A204.1 (cell line): ENCODE measurements at regions not wholly inside any gene's neighbourhood (a gene's known extent, or its start where the extent isn't known, plus 50 kb on each side); places are given as distances from the start of the nearest gene placed in this dataset.
"Not testable (repeated sequence)": the region's sequence is repeated elsewhere in the genome, so short reads cannot be mapped to it uniquely, and the experiment has no call there.

Experiments used
- FAIRE-seq: peaks from 2 replicates; lab custom pipeline; 2012; peaks lifted over from hg19 to GRCh38; lab: Jason Lieb, UNC

DNA sequence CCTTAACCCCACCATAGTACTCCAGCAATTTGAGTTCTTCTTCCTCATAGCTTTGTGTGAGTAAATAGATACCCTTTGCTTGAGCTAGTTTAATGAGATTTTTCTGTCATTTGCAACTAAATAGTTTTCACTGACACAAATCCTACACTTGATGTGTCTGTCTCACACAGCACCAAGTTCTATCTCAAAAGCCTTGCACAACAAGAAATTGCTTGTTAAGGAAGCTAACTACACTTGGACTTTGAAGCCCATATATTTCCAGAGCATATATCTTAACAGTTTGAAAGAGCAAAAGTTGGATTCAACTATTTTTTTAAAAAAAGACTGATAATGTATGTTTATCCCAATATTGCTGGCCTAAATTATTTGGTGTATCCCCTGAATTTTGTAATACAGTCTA lies 459.2 kb downstream of the ACTL7B start:
- FAIRE-seq = no peak

GRCh38 chr9:108396193-108396592 lies 459.6 kb downstream of the ACTL7B start:
- FAIRE-seq = no peak

GRCh38 chr9:108395421-108395820 lies 460.4 kb downstream of the ACTL7B start:
- no peak for FAIRE-seq

- no peak for FAIRE-seq
Measured at GRCh38 chr9:108394726-108395125, 461.1 kb downstream of the ACTL7B start.

GRCh38 chr9:108393481-108394001 lies 462.2 kb downstream of the ACTL7B start:
- not testable (repeated sequence) for FAIRE-seq

DNA sequence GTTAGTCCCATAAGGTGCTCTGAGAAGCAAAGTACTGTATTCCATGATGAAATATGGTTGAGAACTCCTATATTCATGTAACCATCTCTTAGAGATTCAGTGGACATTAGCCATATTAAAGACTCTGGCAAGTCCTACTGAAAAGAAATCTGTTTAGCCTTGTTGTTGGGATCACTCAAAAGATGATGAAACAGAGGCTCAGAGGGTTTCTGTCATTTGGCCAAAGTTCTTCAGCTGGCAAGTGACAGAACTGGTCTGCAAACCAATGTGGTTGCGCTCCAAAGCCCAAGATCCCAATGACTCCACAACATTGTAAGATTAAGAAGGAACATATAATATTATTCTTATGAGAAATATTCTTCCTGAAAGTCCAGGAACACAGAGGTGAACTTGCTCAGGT lies 462.9 kb downstream of the ACTL7B start:
- no peak for FAIRE-seq

DNA sequence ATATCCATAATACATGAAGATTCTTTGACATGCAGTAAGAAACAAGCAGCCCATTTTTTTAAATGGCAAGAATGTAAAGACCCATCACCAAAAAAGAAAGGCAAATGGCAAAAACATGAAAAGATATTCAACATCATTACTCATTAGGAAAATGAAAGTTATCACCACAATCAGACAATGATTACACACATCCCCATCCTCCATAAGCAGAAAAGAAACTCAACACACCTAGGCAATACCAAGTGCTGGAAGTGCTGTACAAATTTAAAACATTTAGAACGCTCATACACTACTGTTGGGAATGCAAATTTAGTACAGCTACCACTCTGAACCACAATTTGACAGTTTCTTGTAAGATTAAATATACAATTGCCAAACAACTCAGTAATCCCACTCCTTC lies 466.7 kb downstream of the ACTL7B start:
- no peak for FAIRE-seq

DNA sequence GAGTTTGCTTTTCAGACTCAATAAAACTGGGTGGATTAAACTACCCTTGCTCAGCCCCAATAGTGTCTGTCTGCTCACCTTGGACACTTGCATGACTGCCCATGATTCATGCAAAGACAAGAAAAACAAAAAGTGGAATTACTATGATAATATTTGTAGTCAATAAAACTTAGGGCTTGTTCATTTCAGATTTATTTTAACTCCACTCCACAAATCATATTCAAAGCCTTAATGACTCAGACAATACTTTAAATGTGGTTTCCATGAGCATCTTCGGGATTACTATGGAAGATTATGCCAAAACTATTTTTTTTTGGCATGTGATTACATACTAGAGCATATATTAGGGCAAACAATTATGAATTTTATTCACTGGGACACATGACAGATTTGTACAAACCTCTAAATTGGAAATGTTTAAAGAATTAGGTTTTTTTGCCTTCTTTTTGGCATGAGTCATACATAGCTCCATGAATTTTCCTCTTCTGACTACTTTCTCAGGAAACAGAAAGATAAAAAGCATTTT lies 468.9 kb downstream of the ACTL7B start:
- FAIRE-seq = no peak

GRCh38 chr9:108386032-108386431 lies 469.8 kb downstream of the ACTL7B start:
- no peak for FAIRE-seq

DNA sequence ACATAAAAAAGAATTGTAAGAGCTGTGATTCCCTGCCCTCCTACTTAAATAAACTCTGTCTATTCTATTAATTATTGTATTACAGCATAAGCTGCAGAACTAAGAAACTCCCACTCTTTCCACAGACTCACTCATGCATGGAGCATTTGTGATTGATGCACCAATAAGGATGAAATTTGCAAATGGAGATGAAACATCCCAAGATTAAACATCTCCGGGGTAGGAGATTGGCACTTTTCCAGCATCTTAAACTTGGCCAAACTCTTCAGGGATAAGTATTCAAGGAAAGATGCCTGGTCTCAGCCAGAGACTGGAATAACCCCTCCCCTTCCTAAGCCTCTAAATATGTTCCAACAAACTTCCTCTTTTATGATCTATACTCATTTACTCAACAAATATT lies 472.0 kb downstream of the ACTL7B start:
- FAIRE-seq = no peak

- FAIRE-seq = no peak
Measured at GRCh38 chr9:108382310-108382709, 473.5 kb downstream of the ACTL7B start.

- FAIRE-seq = no peak
Measured at GRCh38 chr9:108377881-108378280, 477.9 kb downstream of the ACTL7B start.

DNA sequence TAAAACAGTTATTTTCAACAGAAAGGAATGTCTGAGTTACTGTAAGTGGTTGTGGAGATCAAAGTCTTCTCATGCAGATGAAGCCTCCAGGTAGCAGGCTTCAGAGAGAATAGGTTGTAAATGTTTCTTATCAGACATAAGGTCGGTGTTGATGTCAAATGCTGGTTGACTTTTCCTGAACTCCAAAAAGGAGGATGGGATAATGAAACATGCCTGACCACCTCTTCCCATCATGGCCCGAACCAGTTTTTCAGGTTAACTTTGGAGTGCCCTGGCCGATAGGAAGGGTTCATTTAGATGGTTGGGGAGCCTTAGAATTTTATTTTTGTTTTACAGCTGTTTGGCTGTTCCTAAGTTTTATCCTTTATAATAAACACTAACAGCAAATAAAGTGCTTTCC lies 478.4 kb downstream of the ACTL7B start:
- FAIRE-seq = no peak

DNA sequence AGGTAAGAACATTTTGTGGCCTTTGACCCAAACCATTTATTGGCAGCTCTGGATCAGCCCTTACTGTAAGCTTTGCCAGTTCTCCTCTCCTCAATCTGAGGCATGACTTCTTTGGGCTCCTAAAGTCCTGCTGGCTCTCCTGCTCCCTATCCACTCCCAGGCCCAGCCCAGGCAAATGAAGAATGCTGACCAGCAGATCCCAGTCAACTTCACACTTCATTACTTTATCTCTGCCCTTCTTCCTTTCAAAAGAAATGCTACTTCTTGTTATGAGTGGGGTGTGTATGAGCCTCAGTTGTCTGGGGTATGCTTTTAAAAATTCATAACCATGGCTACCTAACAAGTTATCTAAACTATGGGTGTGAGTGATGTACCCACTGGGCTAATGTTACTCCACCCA lies 479.6 kb downstream of the ACTL7B start:
- no peak for FAIRE-seq

- no peak for FAIRE-seq
Measured at GRCh38 chr9:108374626-108375025, 481.2 kb downstream of the ACTL7B start.

GRCh38 chr9:108367188-108367587 lies 488.6 kb downstream of the ACTL7B start:
- no peak for FAIRE-seq

DNA sequence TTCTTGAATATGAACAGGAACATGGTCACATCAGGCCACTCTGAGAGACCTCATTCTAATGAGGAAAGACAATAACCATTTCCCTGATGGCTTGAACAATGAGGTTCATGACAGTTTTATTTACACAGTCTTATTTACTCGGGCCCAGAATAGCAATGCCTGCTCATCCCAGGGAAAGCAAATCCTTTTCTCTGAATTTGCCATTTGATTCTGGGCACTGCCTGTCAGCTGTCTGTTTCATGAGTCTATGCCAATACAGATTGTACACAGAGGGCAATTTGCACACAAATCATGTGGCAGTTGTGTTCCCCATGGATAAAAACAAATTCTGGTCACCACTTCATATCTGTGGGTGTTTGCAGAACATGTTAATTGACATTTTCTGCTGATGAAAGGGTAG lies 492.5 kb downstream of the ACTL7B start:
- no peak for FAIRE-seq

DNA sequence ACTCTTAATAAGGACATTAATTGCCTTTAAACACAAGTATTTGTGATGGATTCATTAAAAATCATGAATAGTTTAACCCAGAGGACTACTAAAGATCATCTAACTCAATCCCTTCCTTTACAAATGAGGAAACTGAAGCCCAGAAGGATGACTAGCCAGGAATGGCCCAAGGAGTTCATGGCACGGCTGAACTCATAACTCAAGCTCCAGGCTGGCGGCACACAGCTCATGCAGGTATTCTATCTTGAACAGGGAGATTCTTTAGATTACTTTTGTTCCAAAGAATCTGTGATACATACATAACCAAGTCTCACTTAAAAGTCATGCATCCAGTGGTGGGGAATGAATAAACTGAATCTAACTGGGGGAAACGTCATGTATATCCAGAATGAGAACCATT lies 495.5 kb downstream of the ACTL7B start:
- no peak for FAIRE-seq

- FAIRE-seq = no peak
Measured at GRCh38 chr9:108356806-108357205, 499.0 kb downstream of the ACTL7B start.

DNA sequence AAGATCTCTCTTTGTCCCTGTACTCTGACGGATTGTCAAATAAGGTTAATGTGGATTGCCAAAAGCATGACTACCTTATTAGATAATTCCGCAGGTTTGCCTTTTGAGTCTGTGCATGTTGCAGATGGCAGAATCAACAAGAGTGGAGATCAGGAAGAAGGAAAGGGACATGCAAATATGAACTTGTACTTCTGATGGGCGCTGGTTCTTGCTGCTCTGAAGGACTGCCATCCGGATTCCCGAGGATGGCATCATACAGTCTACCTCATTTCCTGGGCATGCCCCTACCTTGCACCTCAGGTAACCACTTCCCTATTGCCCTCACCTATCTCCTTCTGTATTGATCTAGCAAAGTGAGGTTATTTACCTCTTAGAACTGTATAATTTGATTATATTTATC lies 504.2 kb downstream of the ACTL7B start:
- no peak for FAIRE-seq

GRCh38 chr9:108347463-108348188 lies 508.2 kb downstream of the ACTL7B start:
- FAIRE-seq = no peak

- FAIRE-seq = no peak
Measured at GRCh38 chr9:108345826-108346225, 510.0 kb downstream of the ACTL7B start.

GRCh38 chr9:108339251-108339650 lies 516.5 kb downstream of the ACTL7B start:
- no peak for FAIRE-seq

DNA sequence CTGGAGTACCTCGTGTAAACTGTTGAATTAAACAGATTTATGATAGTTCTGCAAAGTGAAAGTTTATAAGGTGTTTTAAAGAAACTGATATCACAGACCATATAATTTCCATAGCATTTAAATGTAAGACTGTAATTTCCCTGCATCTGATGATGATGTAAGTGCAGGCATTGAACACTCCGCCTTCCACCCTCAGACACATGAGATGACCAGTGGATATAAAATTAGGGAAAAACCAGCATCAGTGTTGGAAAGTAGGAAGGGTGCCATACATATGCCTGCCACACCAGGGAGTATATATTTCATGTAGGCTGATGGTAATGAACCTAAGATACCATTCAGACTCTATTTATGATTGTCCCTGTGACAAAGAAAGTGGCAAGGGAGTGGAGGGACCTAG lies 519.2 kb downstream of the ACTL7B start:
- no peak for FAIRE-seq
